Fibroblast of lung (primary cell): ENCODE measurements at regions not wholly inside any gene's neighbourhood (a gene's known extent, or its start where the extent isn't known, plus 50 kb on each side); places are given as distances from the start of the nearest gene placed in this dataset.

Experiments
- DNase-seq, 2 donors: peaks; one replicate each; pipeline versions ENCODE4 v3.0.0 to v3.0.0-alpha.2; 2010; ENCODE audit warnings: low read depth in 2 of 2
- H2AFZ ChIP-seq: 2 replicates; pipeline ENCODE4 v1.5.1; 2012; ENCODE audit warnings: low read length, control low read depth, inconsistent platforms
- H3K27ac ChIP-seq: 2 replicates; pipeline ENCODE4 v1.5.1; 2011; ENCODE audit warnings: low read length, control low read depth; ENCODE audit not compliant: insufficient read depth
- H3K27me3 ChIP-seq: 2 replicates; pipeline ENCODE4 v1.5.1; 2011; ENCODE audit warnings: mild to moderate bottlenecking, low read length; ENCODE audit not compliant: control insufficient read depth, insufficient read depth
- H3K36me3 ChIP-seq: 2 replicates; pipeline ENCODE4 v1.5.1; 2011; ENCODE audit warnings: low read length; ENCODE audit not compliant: control insufficient read depth, insufficient read depth
- H3K4me1 ChIP-seq: 2 replicates; pipeline ENCODE4 v1.5.1; 2011; ENCODE audit warnings: low read length; ENCODE audit not compliant: control insufficient read depth, insufficient read depth; ENCODE audit errors: extremely low read depth
- H3K4me2 ChIP-seq: 2 replicates; pipeline ENCODE4 v1.5.1; 2011; ENCODE audit warnings: low read length, control low read depth; ENCODE audit not compliant: insufficient read depth; ENCODE audit errors: extremely low read depth
- H3K4me3 ChIP-seq, 4 experiments: fragments of 200-600 bp in 1 of 4; sonication (generic) in 1 of 4; replicated peaks in 1 of 4; 2 replicates each; pipeline ENCODE4 v1.5.1; 2011 to 2016; ENCODE audit warnings: low read length in 4 of 4, low read depth in 3 of 4, mild to moderate bottlenecking in 3 of 4, control low read depth in 2 of 4, inconsistent platforms in 1 of 4, mixed read lengths in 1 of 4; ENCODE audit not compliant: insufficient read depth in 1 of 4; ENCODE audit errors: control extremely low read depth in 1 of 4
- H3K79me2 ChIP-seq: 2 replicates; pipeline ENCODE4 v1.5.1; 2012; ENCODE audit warnings: mild to moderate bottlenecking, low read length, inconsistent platforms; ENCODE audit not compliant: control insufficient read depth, insufficient read depth
- H3K9ac ChIP-seq: 2 replicates; pipeline ENCODE4 v1.5.1; 2011; ENCODE audit warnings: mild to moderate bottlenecking, low read length, control low read depth; ENCODE audit not compliant: insufficient read depth
- H3K9me3 ChIP-seq: 2 replicates; pipeline ENCODE4 v1.5.1; 2012; ENCODE audit warnings: low read depth, low read length; ENCODE audit not compliant: control insufficient read depth, insufficient read depth
- H4K20me1 ChIP-seq: 2 replicates; pipeline ENCODE4 v1.5.1; 2011; ENCODE audit warnings: low read length; ENCODE audit not compliant: control insufficient read depth, insufficient read depth; ENCODE audit errors: extremely low read depth
- CTCF ChIP-seq, 2 donors: IDR thresholded peaks in 1 of 2; conservative IDR thresholded peaks in 1 of 2; 1 replicate in 1 of 2; 2 replicates in 1 of 2; pipeline ENCODE4 v1.5.1; 2011 to 2012; ENCODE audit warnings: low read length in 2 of 2, control low read depth in 1 of 2, inconsistent platforms in 1 of 2, low read depth in 1 of 2, mild to moderate bottlenecking in 1 of 2
- EZH2 ChIP-seq: IDR thresholded peaks from 2 replicates; pipeline ENCODE4 v1.5.1; 2012; ENCODE audit warnings: low read length, control low read depth, mild to moderate bottlenecking; ENCODE audit errors: missing control alignments

GRCh38 chr11:112605093-112605666 lies 344.5 kb upstream of the PLET1 start:
- H4K20me1 ChIP-seq, result no peaks in the 10 kb centered on the region
- H3K27me3 ChIP-seq, result no peaks in the 10 kb centered on the region
- H3K4me3 ChIP-seq, result no peak overlapping the region
- H3K4me1 ChIP-seq, result no peaks in the 10 kb centered on the region
- H2AFZ ChIP-seq, result no peak overlapping the region
- no peak overlapping the region for H3K9ac ChIP-seq
- H3K4me2 ChIP-seq, result no peak overlapping the region
- peak in 1 of 2 donors; percentile 83 for DNase-seq
- H3K36me3 ChIP-seq, result no peaks in the 10 kb centered on the region
- no peaks in the 10 kb centered on the region for H3K9me3 ChIP-seq
- TF ChIP-seq CTCF (conservative IDR thresholded peaks at IDR 0.05 in 1 of 2, IDR thresholded peaks at IDR 0.05 in 1 of 2; ENCODE audit: low read depth in 1 of 2, low read length in 2 of 2), result no peak
- TF ChIP-seq EZH2, result no peak
- H3K27ac ChIP-seq, result no peak overlapping the region
- no peaks in the 10 kb centered on the region for H3K79me2 ChIP-seq

DNA sequence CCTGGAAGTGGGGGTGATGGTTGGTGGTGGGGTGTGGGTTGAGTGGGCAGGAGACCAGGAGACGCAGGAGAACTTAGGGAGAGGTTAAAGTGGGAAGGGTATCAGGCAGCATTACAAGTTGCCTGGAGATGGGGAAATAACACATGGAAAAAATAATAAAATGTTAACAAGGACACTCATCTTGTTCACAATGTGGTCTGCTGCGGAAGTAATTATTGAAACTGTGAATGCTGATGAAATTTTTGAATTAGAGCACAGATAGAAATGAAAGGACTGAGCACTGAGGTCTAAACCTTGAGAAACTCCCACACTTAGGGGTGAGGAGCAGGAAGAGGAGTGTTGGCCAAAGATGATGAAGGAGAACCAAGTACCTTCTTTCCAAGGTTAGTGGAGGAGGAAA lies 346.0 kb upstream of the PLET1 start:
- no peaks in the 10 kb centered on the region for H3K79me2 ChIP-seq
- no peak overlapping the region for H2AFZ ChIP-seq
- H3K9ac ChIP-seq, result no peak overlapping the region
- DNase-seq, result no peak
- H3K4me1 ChIP-seq, result no peaks in the 10 kb centered on the region
- H3K4me2 ChIP-seq, result no peak overlapping the region
- H4K20me1 ChIP-seq, result no peaks in the 10 kb centered on the region
- TF ChIP-seq EZH2, result no peak
- no peak for TF ChIP-seq CTCF (conservative IDR thresholded peaks at IDR 0.05 in 1 of 2, IDR thresholded peaks at IDR 0.05 in 1 of 2; ENCODE audit: low read depth in 1 of 2, low read length in 2 of 2)
- H3K36me3 ChIP-seq, result no peaks in the 10 kb centered on the region
- H3K27ac ChIP-seq, result no peak overlapping the region
- H3K9me3 ChIP-seq, result no peaks in the 10 kb centered on the region
- H3K4me3 ChIP-seq, result no peak overlapping the region
- no peaks in the 10 kb centered on the region for H3K27me3 ChIP-seq

- Histone ChIP-seq H2AFZ (no peak overlapping the region), H3K79me2 (no peaks in the 10 kb centered on the region), H3K9me3 (no peaks in the 10 kb centered on the region), H3K9ac (no peak overlapping the region), H4K20me1 (no peaks in the 10 kb centered on the region), H3K4me1 (no peaks in the 10 kb centered on the region), H3K4me2 (no peak overlapping the region), H3K27ac (no peak overlapping the region), H3K36me3 (no peaks in the 10 kb centered on the region), H3K4me3 (no peak overlapping the region), H3K27me3 (no peaks in the 10 kb centered on the region)
- no peak for TF ChIP-seq EZH2
- no peak for TF ChIP-seq CTCF (conservative IDR thresholded peaks at IDR 0.05 in 1 of 2, IDR thresholded peaks at IDR 0.05 in 1 of 2; ENCODE audit: low read depth in 1 of 2, low read length in 2 of 2)
- no peak for DNase-seq
Observed at GRCh38 chr11:112608509-112608908, 347.8 kb upstream of the PLET1 start.
